Calu3 (cell line): ENCODE measurements at regions not wholly inside any gene's neighbourhood (a gene's known extent, or its start where the extent isn't known, plus 50 kb on each side); places are given as distances from the start of the nearest gene placed in this dataset.

ENCODE experiments used
- BruUV-seq: library from RNA; stranded (reverse); fragments of 400-500 nt; replicated peaks from 2 replicates; lab custom pipeline; 2021; lab: Mats Ljungman, UMichigan
- CTCF ChIA-PET: fragments of 300-600 bp; sonication (Branson Sonifier 250); formaldehyde crosslinking; loops from one replicate; lab custom pipeline; 2022; ENCODE audit warnings: antibody characterized with exemption; lab: Charles Lee
- DNase-seq: peaks from one replicate; pipeline ENCODE4 v3.0.0; 2022
- H3K27ac Mint-ChIP-seq: one replicate; pipeline ENCODE4 v1.8.0; 2022; ENCODE audit warnings: mixed read lengths; ENCODE audit not compliant: unreplicated experiment
- H3K27me3 Mint-ChIP-seq: one replicate; pipeline ENCODE4 v1.8.0; 2022; ENCODE audit warnings: mixed read lengths; ENCODE audit not compliant: unreplicated experiment
- H3K36me3 Mint-ChIP-seq: one replicate; pipeline ENCODE4 v1.8.0; 2022; ENCODE audit warnings: mild to moderate bottlenecking, moderate library complexity, mixed read lengths; ENCODE audit not compliant: insufficient read depth, unreplicated experiment
- H3K4me1 Mint-ChIP-seq: one replicate; pipeline ENCODE4 v1.8.0; 2022; ENCODE audit warnings: mild to moderate bottlenecking, low read depth, mixed read lengths; ENCODE audit not compliant: unreplicated experiment
- H3K4me3 Mint-ChIP-seq: one replicate; pipeline ENCODE4 v1.8.0; 2022; ENCODE audit warnings: mild to moderate bottlenecking, low read depth, moderate library complexity, mixed read lengths; ENCODE audit not compliant: unreplicated experiment
- H3K9me3 Mint-ChIP-seq: one replicate; pipeline ENCODE4 v1.8.0; 2022; ENCODE audit warnings: low read depth, mixed read lengths; ENCODE audit not compliant: unreplicated experiment
- intact Hi-C: fragments of 100-400 bp; cut with micrococcal nuclease; formaldehyde crosslinking; loops from one replicate; pipeline ENCODE4 v1.10.0; 2022; ENCODE audit not compliant: unreplicated experiment
- TF ChIP-seq, protein P1 (sequence below): fragments of 200-600 bp; IDR thresholded peaks from one replicate; pipeline ENCODE4 v1.8.0; 2022; ENCODE audit warnings: antibody characterized with exemption; ENCODE audit not compliant: unreplicated experiment

DNA sequence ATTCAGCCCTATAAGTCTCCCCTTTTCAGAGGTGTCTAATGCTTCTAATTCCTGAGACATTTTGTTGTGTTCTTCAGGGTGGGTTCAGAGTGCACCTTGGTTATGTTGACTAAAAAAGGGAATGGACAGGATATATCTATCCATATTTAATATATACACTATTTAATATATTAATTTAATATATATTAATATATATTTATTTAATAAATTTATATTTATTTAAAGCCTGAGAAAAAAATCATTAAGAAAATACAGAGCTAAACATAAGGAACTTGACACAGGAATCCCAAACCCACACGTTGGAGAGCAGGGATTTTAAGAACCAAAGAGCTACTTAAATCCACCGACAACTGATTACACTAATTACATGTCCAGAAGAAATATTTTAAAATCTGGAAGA lies 674.2 kb upstream of the KIRREL3 start:
- CTCF ChIA-PET = no interaction called here
- Mint-ChIP-seq H3K27ac (no peak overlapping the region), H3K27me3 (no peaks in the 10 kb centered on the region), H3K36me3 (no peaks in the 10 kb centered on the region), H3K9me3 (peaks cover 8% of the 10 kb centered on the region), H3K4me1 (no peaks in the 10 kb centered on the region), H3K4me3 (no peak overlapping the region)
- no TSS peak for BruUV-seq
- TF ChIP-seq, protein P1, sequence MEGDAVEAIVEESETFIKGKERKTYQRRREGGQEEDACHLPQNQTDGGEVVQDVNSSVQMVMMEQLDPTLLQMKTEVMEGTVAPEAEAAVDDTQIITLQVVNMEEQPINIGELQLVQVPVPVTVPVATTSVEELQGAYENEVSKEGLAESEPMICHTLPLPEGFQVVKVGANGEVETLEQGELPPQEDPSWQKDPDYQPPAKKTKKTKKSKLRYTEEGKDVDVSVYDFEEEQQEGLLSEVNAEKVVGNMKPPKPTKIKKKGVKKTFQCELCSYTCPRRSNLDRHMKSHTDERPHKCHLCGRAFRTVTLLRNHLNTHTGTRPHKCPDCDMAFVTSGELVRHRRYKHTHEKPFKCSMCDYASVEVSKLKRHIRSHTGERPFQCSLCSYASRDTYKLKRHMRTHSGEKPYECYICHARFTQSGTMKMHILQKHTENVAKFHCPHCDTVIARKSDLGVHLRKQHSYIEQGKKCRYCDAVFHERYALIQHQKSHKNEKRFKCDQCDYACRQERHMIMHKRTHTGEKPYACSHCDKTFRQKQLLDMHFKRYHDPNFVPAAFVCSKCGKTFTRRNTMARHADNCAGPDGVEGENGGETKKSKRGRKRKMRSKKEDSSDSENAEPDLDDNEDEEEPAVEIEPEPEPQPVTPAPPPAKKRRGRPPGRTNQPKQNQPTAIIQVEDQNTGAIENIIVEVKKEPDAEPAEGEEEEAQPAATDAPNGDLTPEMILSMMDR = no peak
- DNase-seq = no peak
- intact Hi-C loops = no loop called here

DNA sequence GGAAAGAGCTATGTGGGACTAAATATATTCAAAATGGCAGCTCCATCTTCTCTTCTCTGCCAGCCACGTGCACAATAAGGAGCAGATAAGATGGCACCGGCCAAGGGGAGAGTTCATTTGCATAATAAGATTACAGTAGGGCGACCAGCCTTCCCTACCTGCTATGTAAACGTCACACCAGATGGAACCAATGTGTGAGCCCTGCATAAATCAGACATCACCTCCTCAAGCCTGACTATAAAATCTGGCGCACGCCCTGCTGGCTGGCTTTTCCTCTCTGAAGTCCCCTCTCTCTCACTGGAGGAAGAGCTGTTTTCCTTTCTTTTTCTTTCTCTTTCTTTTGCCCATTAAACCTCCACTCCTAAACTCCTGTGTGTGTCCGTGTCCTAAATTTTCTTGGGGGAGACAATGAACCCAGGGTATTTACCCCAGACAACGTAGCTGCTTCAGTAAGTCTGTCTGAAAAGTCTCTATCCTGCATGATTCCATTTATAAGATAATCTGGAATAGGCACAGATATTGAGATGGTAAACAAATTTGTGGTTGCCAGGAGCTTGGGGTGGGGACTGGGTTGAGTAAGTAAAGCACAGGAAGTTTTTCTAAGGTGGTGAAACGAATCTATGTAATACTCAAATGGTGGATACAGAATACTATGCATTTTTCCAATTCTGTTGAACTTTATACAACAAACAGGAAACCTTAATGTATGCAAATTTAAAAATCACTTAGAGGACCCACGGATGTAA lies 670.0 kb upstream of the KIRREL3 start:
- BruUV-seq = no TSS peak
- intact Hi-C loops = no loop called here

DNA sequence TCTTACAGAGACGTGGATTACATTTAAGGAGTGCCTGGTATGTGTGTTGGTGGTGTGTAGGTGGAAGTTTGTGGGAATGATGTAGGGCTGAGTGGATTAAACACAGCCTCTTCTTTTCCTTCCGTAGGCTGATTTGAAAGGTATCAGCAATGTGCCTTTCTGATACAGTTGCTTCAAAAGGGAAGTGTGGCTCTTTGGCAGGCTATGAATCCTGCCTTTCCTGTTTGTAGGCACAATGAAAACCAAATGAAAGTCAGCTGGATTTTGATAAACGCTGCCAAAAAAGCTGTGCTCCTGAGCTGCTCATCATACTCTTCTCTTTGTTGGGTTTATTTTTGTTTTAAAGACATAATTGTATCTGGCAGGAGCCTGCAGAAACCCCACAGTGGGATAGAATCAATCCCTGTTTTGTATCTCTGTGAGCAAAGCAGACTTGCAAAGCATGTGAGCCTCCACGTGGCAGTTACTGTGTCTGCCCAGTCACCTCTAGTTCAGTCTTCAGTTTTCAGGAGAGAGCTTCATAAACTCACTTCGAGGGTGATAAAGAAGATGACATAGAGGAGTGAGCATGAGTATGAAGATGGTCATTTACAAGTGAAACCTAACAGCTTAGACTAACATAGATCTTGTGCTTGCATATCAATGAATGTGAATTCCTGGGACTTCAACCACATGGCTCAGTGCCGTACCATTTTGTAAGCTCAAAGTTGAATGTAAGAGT lies 655.7 kb upstream of the KIRREL3 start:
- Mint-ChIP-seq H3K27ac (no peak overlapping the region), H3K4me1 (no peaks in the 10 kb centered on the region), H3K9me3 (peaks cover 4% of the 10 kb centered on the region), H3K4me3 (no peak overlapping the region), H3K27me3 (no peaks in the 10 kb centered on the region), H3K36me3 (no peaks in the 10 kb centered on the region)
- TF ChIP-seq, protein P1 = no peak
- intact Hi-C loops = no loop called here
- BruUV-seq = no TSS peak
- CTCF ChIA-PET = no interaction called here
- DNase-seq = no peak

More for the DNA sequence above, 670.0 kb upstream of the KIRREL3 start:
- DNase-seq = no peak
- Mint-ChIP-seq H3K27ac (no peak overlapping the region), H3K4me3 (no peak overlapping the region), H3K36me3 (no peaks in the 10 kb centered on the region), H3K9me3 (peaks cover 11% of the 10 kb centered on the region), H3K4me1 (no peaks in the 10 kb centered on the region), H3K27me3 (no peaks in the 10 kb centered on the region)
- TF ChIP-seq, protein P1 = no peak
- CTCF ChIA-PET = no interaction called here

DNA sequence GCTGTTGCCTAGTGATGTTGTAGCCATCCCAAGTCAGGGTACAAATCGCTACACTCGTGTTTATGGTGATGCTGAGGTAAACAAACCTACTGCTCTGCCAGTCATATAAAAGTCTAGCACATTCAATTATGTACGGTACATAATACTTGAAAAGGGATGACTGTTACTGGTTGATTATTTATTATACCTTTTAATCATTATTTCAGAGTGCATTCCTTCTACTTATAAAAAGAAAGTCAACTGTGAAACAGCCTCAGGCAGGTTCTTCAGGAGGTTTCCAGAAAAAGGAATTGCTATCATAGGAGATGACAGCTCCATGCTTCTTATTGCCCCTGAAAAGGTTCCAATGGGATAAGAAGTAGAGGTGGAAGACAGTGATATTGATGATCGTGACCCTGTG lies 652.5 kb upstream of the KIRREL3 start:
- TF ChIP-seq, protein P1 = no peak
- Mint-ChIP-seq H3K27ac (peak overlapping the region; percentile 51), H3K4me3 (no peak overlapping the region), H3K36me3 (no peaks in the 10 kb centered on the region), H3K4me1 (no peaks in the 10 kb centered on the region), H3K9me3 (peaks cover 2% of the 10 kb centered on the region), H3K27me3 (no peaks in the 10 kb centered on the region)
- no TSS peak for BruUV-seq
- intact Hi-C loops = no loop called here
- DNase-seq = no peak
- CTCF ChIA-PET = no interaction called here
